ENCODE measurements at regions not wholly inside any gene's neighbourhood (a gene's known extent, or its start where the extent isn't known, plus 50 kb on each side); places are given as distances from the start of the nearest gene placed in this dataset.

- no peak overlapping the region for H2BK120ac ChIP-seq (ENCODE audit: low read depth, low read length)
- no peaks in the 10 kb centered on the region for H3K36me3 ChIP-seq (ENCODE audit: control insufficient read depth, insufficient read depth, low read length)
- H2AK5ac ChIP-seq (ENCODE audit: low read length), result no peak overlapping the region
- no peaks in the 10 kb centered on the region for H3K4me1 ChIP-seq (ENCODE audit: control insufficient read depth, low read depth, low read length)
- no peak overlapping the region for H2BK5ac ChIP-seq (ENCODE audit: low read length)
- WGBS (ENCODE audit: extremely low coverage, insufficient coverage, low lambda C conversion rate), result no CpG with 5 or more reads among the region's 2 CpGs
- no peak overlapping the region for H3K18ac ChIP-seq (ENCODE audit: low read length)
- no peaks in the 10 kb centered on the region for H3K27me3 ChIP-seq (ENCODE audit: insufficient read depth, low read length, poor library complexity)
- no peak overlapping the region for H3K4me3 ChIP-seq (ENCODE audit: low read length)
- no peak overlapping the region for H2BK15ac ChIP-seq (replicated peaks; ENCODE audit: low read depth)
- no peak overlapping the region for H3K9ac ChIP-seq (ENCODE audit: low read length)
- DNase-seq, result no peak
- H4K8ac ChIP-seq (ENCODE audit: low read depth, low read length), result no peak overlapping the region
- H3K4me2 ChIP-seq (ENCODE audit: low read length), result no peak overlapping the region
- no peak overlapping the region for H3K23ac ChIP-seq (ENCODE audit: low read length)
- H3K79me1 ChIP-seq (ENCODE audit: low read length), result no peaks in the 10 kb centered on the region
- no peak overlapping the region for H3K27ac ChIP-seq (ENCODE audit: low read depth, low read length)
- no peak overlapping the region for H4K5ac ChIP-seq (ENCODE audit: low read length)
- H3K4ac ChIP-seq (ENCODE audit: low read depth, low read length), result no peak overlapping the region
- no peak overlapping the region for H3K56ac ChIP-seq (ENCODE audit: low read length)
- H3K79me2 ChIP-seq (ENCODE audit: control insufficient read depth, insufficient read depth, low read length), result no peaks in the 10 kb centered on the region
These were observed 528.7 kb upstream of the KLF12 start for GRCh38 chr13:74662905-74663304.

GRCh38 chr13:74661851-74662250 lies 527.6 kb upstream of the KLF12 start:
- H3K27me3 ChIP-seq (ENCODE audit: insufficient read depth, low read length, poor library complexity), result no peaks in the 10 kb centered on the region
- no peak overlapping the region for H3K23ac ChIP-seq (ENCODE audit: low read length)
- H3K4me3 ChIP-seq (ENCODE audit: low read length), result no peak overlapping the region
- no peak overlapping the region for H3K56ac ChIP-seq (ENCODE audit: low read length)
- H2BK120ac ChIP-seq (ENCODE audit: low read depth, low read length), result no peak overlapping the region
- H3K79me2 ChIP-seq (ENCODE audit: control insufficient read depth, insufficient read depth, low read length), result no peaks in the 10 kb centered on the region
- no peak overlapping the region for H3K27ac ChIP-seq (ENCODE audit: low read depth, low read length)
- H3K18ac ChIP-seq (ENCODE audit: low read length), result no peak overlapping the region
- no peak overlapping the region for H3K4me2 ChIP-seq (ENCODE audit: low read length)
- H2BK15ac ChIP-seq (replicated peaks; ENCODE audit: low read depth), result no peak overlapping the region
- no peaks in the 10 kb centered on the region for H3K36me3 ChIP-seq (ENCODE audit: control insufficient read depth, insufficient read depth, low read length)
- DNase-seq, result no peak
- no peak overlapping the region for H3K4ac ChIP-seq (ENCODE audit: low read depth, low read length)
- no CpG with 5 or more reads among the region's 2 CpGs for WGBS (ENCODE audit: extremely low coverage, insufficient coverage, low lambda C conversion rate)
- H2AK5ac ChIP-seq (ENCODE audit: low read length), result no peak overlapping the region
- no peak overlapping the region for H4K5ac ChIP-seq (ENCODE audit: low read length)
- H3K79me1 ChIP-seq (ENCODE audit: low read length), result no peaks in the 10 kb centered on the region
- no peaks in the 10 kb centered on the region for H3K4me1 ChIP-seq (ENCODE audit: control insufficient read depth, low read depth, low read length)
- no peak overlapping the region for H3K9ac ChIP-seq (ENCODE audit: low read length)
- H2BK5ac ChIP-seq (ENCODE audit: low read length), result no peak overlapping the region
- H4K8ac ChIP-seq (ENCODE audit: low read depth, low read length), result no peak overlapping the region

GRCh38 chr13:74657765-74658164 lies 523.6 kb upstream of the KLF12 start:
- H3K4ac ChIP-seq (ENCODE audit: low read depth, low read length), result no peak overlapping the region
- H2AK5ac ChIP-seq (ENCODE audit: low read length), result no peak overlapping the region
- no peak overlapping the region for H3K4me2 ChIP-seq (ENCODE audit: low read length)
- no peak overlapping the region for H3K18ac ChIP-seq (ENCODE audit: low read length)
- no peak overlapping the region for H3K9ac ChIP-seq (ENCODE audit: low read length)
- no peaks in the 10 kb centered on the region for H3K79me2 ChIP-seq (ENCODE audit: control insufficient read depth, insufficient read depth, low read length)
- no peaks in the 10 kb centered on the region for H3K79me1 ChIP-seq (ENCODE audit: low read length)
- H2BK5ac ChIP-seq (ENCODE audit: low read length), result no peak overlapping the region
- H4K8ac ChIP-seq (ENCODE audit: low read depth, low read length), result no peak overlapping the region
- no peak overlapping the region for H3K27ac ChIP-seq (ENCODE audit: low read depth, low read length)
- no peak overlapping the region for H2BK120ac ChIP-seq (ENCODE audit: low read depth, low read length)
- H2BK15ac ChIP-seq (replicated peaks; ENCODE audit: low read depth), result no peak overlapping the region
- no peak overlapping the region for H3K23ac ChIP-seq (ENCODE audit: low read length)
- DNase-seq, result no peak
- no peak overlapping the region for H3K4me3 ChIP-seq (ENCODE audit: low read length)
- WGBS (ENCODE audit: extremely low coverage, insufficient coverage, low lambda C conversion rate), result no CpG with 5 or more reads among the region's 1 CpG
- no peak overlapping the region for H3K56ac ChIP-seq (ENCODE audit: low read length)
- no peaks in the 10 kb centered on the region for H3K36me3 ChIP-seq (ENCODE audit: control insufficient read depth, insufficient read depth, low read length)
- no peaks in the 10 kb centered on the region for H3K27me3 ChIP-seq (ENCODE audit: insufficient read depth, low read length, poor library complexity)
- no peak overlapping the region for H4K5ac ChIP-seq (ENCODE audit: low read length)
- no peaks in the 10 kb centered on the region for H3K4me1 ChIP-seq (ENCODE audit: control insufficient read depth, low read depth, low read length)

- no peak overlapping the region for H2AK5ac ChIP-seq (ENCODE audit: low read length)
- no peak overlapping the region for H2BK120ac ChIP-seq (ENCODE audit: low read depth, low read length)
- no peak for DNase-seq
- H2BK5ac ChIP-seq (ENCODE audit: low read length), result no peak overlapping the region
- no peak overlapping the region for H4K8ac ChIP-seq (ENCODE audit: low read depth, low read length)
- H3K56ac ChIP-seq (ENCODE audit: low read length), result no peak overlapping the region
- no peak overlapping the region for H3K4me2 ChIP-seq (ENCODE audit: low read length)
- no peak overlapping the region for H2BK15ac ChIP-seq (replicated peaks; ENCODE audit: low read depth)
- H3K23ac ChIP-seq (ENCODE audit: low read length), result no peak overlapping the region
- H3K36me3 ChIP-seq (ENCODE audit: control insufficient read depth, insufficient read depth, low read length), result no peaks in the 10 kb centered on the region
- no peak overlapping the region for H3K27ac ChIP-seq (ENCODE audit: low read depth, low read length)
- H3K4me3 ChIP-seq (ENCODE audit: low read length), result no peak overlapping the region
- H4K5ac ChIP-seq (ENCODE audit: low read length), result no peak overlapping the region
- no peak overlapping the region for H3K18ac ChIP-seq (ENCODE audit: low read length)
- H3K4ac ChIP-seq (ENCODE audit: low read depth, low read length), result no peak overlapping the region
- no peaks in the 10 kb centered on the region for H3K79me1 ChIP-seq (ENCODE audit: low read length)
- H3K79me2 ChIP-seq (ENCODE audit: control insufficient read depth, insufficient read depth, low read length), result no peaks in the 10 kb centered on the region
- H3K9ac ChIP-seq (ENCODE audit: low read length), result no peak overlapping the region
- no CpG with 5 or more reads among the region's 1 CpG for WGBS (ENCODE audit: extremely low coverage, insufficient coverage, low lambda C conversion rate)
- no peaks in the 10 kb centered on the region for H3K4me1 ChIP-seq (ENCODE audit: control insufficient read depth, low read depth, low read length)
- no peaks in the 10 kb centered on the region for H3K27me3 ChIP-seq (ENCODE audit: insufficient read depth, low read length, poor library complexity)
These were observed 516.9 kb upstream of the KLF12 start for GRCh38 chr13:74651121-74651520.

- H2BK120ac ChIP-seq (ENCODE audit: low read depth, low read length), result no peak overlapping the region
- WGBS (ENCODE audit: extremely low coverage, insufficient coverage, low lambda C conversion rate), result no CpG with 5 or more reads among the region's 2 CpGs
These were observed 513.8 kb upstream of the KLF12 start for GRCh38 chr13:74647991-74648390.

GRCh38 chr13:74647211-74647610 lies 513.0 kb upstream of the KLF12 start:
- Histone ChIP-seq H4K8ac (ENCODE audit: low read depth, low read length) (no peak overlapping the region), H3K4me2 (ENCODE audit: low read length) (no peak overlapping the region), H2BK5ac (ENCODE audit: low read length) (no peak overlapping the region), H3K23ac (ENCODE audit: low read length) (no peak overlapping the region), H3K4me1 (ENCODE audit: control insufficient read depth, low read depth, low read length) (no peaks in the 10 kb centered on the region), H3K79me1 (ENCODE audit: low read length) (no peaks in the 10 kb centered on the region), H4K5ac (ENCODE audit: low read length) (no peak overlapping the region), H3K4me3 (ENCODE audit: low read length) (no peak overlapping the region), H3K36me3 (ENCODE audit: control insufficient read depth, insufficient read depth, low read length) (no peaks in the 10 kb centered on the region), H3K56ac (ENCODE audit: low read length) (no peak overlapping the region), H2BK15ac (replicated peaks; ENCODE audit: low read depth) (no peak overlapping the region), H3K18ac (ENCODE audit: low read length) (no peak overlapping the region), H3K27ac (ENCODE audit: low read depth, low read length) (no peak overlapping the region), H3K27me3 (ENCODE audit: insufficient read depth, low read length, poor library complexity) (no peaks in the 10 kb centered on the region), H3K79me2 (ENCODE audit: control insufficient read depth, insufficient read depth, low read length) (no peaks in the 10 kb centered on the region), H2AK5ac (ENCODE audit: low read length) (no peak overlapping the region), H3K4ac (ENCODE audit: low read depth, low read length) (no peak overlapping the region), H2BK120ac (ENCODE audit: low read depth, low read length) (no peak overlapping the region), H3K9ac (ENCODE audit: low read length) (no peak overlapping the region)
- no peak for DNase-seq
- WGBS (ENCODE audit: extremely low coverage, insufficient coverage, low lambda C conversion rate), result no CpG with 5 or more reads among the region's 2 CpGs

More at GRCh38 chr13:74647991-74648390, 513.8 kb upstream of the KLF12 start:
- no peaks in the 10 kb centered on the region for H3K79me1 ChIP-seq (ENCODE audit: low read length)
- H3K4me1 ChIP-seq (ENCODE audit: control insufficient read depth, low read depth, low read length), result no peaks in the 10 kb centered on the region
- H3K9ac ChIP-seq (ENCODE audit: low read length), result no peak overlapping the region
- H3K27ac ChIP-seq (ENCODE audit: low read depth, low read length), result no peak overlapping the region
- no peak overlapping the region for H2BK15ac ChIP-seq (replicated peaks; ENCODE audit: low read depth)
- no peaks in the 10 kb centered on the region for H3K27me3 ChIP-seq (ENCODE audit: insufficient read depth, low read length, poor library complexity)
- no peak overlapping the region for H3K4me2 ChIP-seq (ENCODE audit: low read length)
- no peak overlapping the region for H4K8ac ChIP-seq (ENCODE audit: low read depth, low read length)
- H3K23ac ChIP-seq (ENCODE audit: low read length), result no peak overlapping the region
- no peaks in the 10 kb centered on the region for H3K79me2 ChIP-seq (ENCODE audit: control insufficient read depth, insufficient read depth, low read length)
- H4K5ac ChIP-seq (ENCODE audit: low read length), result no peak overlapping the region
- no peak overlapping the region for H2BK5ac ChIP-seq (ENCODE audit: low read length)
- H3K56ac ChIP-seq (ENCODE audit: low read length), result no peak overlapping the region
- H2AK5ac ChIP-seq (ENCODE audit: low read length), result no peak overlapping the region
- no peak overlapping the region for H3K4me3 ChIP-seq (ENCODE audit: low read length)
- no peaks in the 10 kb centered on the region for H3K36me3 ChIP-seq (ENCODE audit: control insufficient read depth, insufficient read depth, low read length)
- no peak overlapping the region for H3K18ac ChIP-seq (ENCODE audit: low read length)
- DNase-seq, result peak; percentile 57
- H3K4ac ChIP-seq (ENCODE audit: low read depth, low read length), result no peak overlapping the region
